GM10248 (cell line): ENCODE measurements at regions not wholly inside any gene's neighbourhood (a gene's known extent, or its start where the extent isn't known, plus 50 kb on each side); places are given as distances from the start of the nearest gene placed in this dataset.
"Not testable (repeated sequence)": the region's sequence is repeated elsewhere in the genome, so short reads cannot be mapped to it uniquely, and the experiment has no call there.

ENCODE experiments used
- CTCF ChIA-PET: fragments of 300-600 bp; sonication (Branson Sonifier 250); formaldehyde crosslinking; extraction: SDS; loops from one replicate; lab custom pipeline; 2021; ENCODE audit warnings: antibody characterized with exemption; lab: Yijun Ruan, JAX
- POLR2A ChIA-PET: fragments of 350-650 bp; sonication (Branson Sonifier 250); formaldehyde crosslinking; extraction: SDS; loops from one replicate; lab custom pipeline; 2020; ENCODE audit warnings: antibody characterized with exemption; lab: Yijun Ruan, JAX
- DNase-seq: peaks from one replicate; pipeline ENCODE4 v3.0.0; 2012; ENCODE audit errors: extremely low spot score
- TF ChIP-seq, protein P1 (sequence below): IDR thresholded peaks from 2 replicates; pipeline ENCODE4 v1.5.1; 2012; ENCODE audit warnings: mild to moderate bottlenecking, low read depth; ENCODE audit errors: extremely low read depth, missing control alignments, control extremely low read depth

DNA sequence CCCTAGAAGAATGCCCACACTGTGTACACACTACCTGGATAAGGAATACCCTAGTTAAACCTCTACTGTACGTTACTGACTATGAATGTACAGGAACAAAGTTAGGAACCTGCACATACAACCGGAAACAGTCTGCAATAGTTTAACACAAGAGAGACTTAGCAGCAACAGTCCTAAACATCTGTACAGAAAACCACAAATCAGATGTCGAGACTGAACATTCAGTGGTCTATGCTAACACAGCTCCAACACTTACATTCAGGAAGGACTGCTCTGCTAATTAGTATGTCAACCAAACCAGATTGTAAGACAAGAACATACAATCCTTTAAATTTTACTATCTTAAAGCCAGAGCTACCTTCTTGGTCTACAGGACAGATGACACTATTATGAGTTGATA is 104.9 kb downstream of the ZNF429 start:
- no peak for DNase-seq
- ChIA-PET POLR2A (no interaction called here), CTCF (no interaction called here)
- TF ChIP-seq, protein P1, sequence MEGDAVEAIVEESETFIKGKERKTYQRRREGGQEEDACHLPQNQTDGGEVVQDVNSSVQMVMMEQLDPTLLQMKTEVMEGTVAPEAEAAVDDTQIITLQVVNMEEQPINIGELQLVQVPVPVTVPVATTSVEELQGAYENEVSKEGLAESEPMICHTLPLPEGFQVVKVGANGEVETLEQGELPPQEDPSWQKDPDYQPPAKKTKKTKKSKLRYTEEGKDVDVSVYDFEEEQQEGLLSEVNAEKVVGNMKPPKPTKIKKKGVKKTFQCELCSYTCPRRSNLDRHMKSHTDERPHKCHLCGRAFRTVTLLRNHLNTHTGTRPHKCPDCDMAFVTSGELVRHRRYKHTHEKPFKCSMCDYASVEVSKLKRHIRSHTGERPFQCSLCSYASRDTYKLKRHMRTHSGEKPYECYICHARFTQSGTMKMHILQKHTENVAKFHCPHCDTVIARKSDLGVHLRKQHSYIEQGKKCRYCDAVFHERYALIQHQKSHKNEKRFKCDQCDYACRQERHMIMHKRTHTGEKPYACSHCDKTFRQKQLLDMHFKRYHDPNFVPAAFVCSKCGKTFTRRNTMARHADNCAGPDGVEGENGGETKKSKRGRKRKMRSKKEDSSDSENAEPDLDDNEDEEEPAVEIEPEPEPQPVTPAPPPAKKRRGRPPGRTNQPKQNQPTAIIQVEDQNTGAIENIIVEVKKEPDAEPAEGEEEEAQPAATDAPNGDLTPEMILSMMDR: no peak

DNA sequence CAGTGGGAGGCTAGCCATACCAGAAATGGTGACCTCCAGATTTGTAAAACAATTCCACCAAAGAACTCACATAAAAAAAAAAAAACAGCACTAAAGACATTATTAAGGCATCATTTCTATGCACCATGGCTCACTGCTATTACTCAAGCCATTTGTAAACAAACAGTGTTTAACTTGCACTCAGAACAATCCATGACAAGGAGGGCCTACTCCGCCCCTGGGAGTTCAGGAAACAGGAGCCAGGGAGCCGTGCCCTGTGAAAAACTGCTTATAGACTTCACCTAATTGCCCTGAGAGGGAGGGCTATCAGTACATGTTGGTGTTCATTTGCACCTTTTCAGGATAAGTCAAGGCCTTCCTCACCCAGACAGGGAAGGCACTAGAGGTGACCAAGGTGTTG is 103.2 kb downstream of the ZNF429 start:
- TF ChIP-seq, protein P1: no peak
- DNase-seq: no peak
- POLR2A ChIA-PET: no interaction called here
- CTCF ChIA-PET: no interaction called here

DNA sequence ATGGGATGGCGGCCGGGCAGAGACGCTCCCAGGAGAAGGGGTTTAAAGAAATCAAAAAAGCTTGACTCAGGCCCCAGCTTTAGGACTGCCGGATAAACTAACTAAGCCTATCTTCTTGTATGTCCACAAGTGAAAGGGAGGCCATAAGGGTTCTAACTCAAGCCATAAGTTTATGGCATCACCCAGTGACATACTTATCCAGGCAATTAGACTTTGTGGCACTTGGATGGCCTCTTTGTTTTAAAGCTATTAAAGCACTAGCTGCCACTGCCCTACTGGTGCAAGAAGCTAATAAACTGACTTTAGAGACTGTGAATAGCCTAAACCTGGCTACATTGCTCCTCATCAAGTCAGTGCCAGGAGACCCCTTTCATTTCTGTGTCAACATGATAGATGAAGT is 102.0 kb downstream of the ZNF429 start:
- TF ChIP-seq, protein P1: no peak
- ChIA-PET CTCF (no interaction called here), POLR2A (no interaction called here)
- no peak for DNase-seq

- POLR2A ChIA-PET, CTCF ChIA-PET, DNase-seq: not testable (repeated sequence)
These were observed 101.6 kb downstream of the ZNF429 start for GRCh38 chr19:21607011-21607410.

- DNase-seq: not testable (repeated sequence)
These were observed 100.9 kb downstream of the ZNF429 start for GRCh38 chr19:21606326-21606725.

GRCh38 chr19:21604951-21605476 is 99.6 kb downstream of the ZNF429 start:
- TF ChIP-seq, protein P1: no peak
- DNase-seq: no peak
- ChIA-PET CTCF (no interaction called here), POLR2A (no interaction called here)

More at GRCh38 chr19:21606326-21606725, 100.9 kb downstream of the ZNF429 start:
- POLR2A ChIA-PET, CTCF ChIA-PET: not testable (repeated sequence)
